ENCODE measurements at regions not wholly inside any gene's neighbourhood (a gene's known extent, or its start where the extent isn't known, plus 50 kb on each side); places are given as distances from the start of the nearest gene placed in this dataset.

- H3K27me3 ChIP-seq (ENCODE audit: insufficient read depth, low read length, poor library complexity, severe bottlenecking), result no peaks in the 10 kb centered on the region
- Mint-ChIP-seq H3K4me3 (no peak overlapping the region), H3K36me3 (no peaks in the 10 kb centered on the region), H3K4me1 (peaks cover 1 to 8% (median 4%) of the 10 kb centered on the region in 3 donors), H3K27me3 (peaks cover 0 to 7% of the 10 kb centered on the region in 2 donors), H3K27ac (no peak overlapping the region), H3K9me3 (no peaks in the 10 kb centered on the region)
- ChIA-PET CTCF (interaction anchor here (0.8 kb wide), 1 partner anchor 884 kb away, joined by 3 read pairs; no protein-coding TSS in a partner anchor), POLR2A (no interaction called here)
- no peak for DNase-seq
- no peak overlapping the region for H3K27ac ChIP-seq (ENCODE audit: low read depth, low read length)
- H3K9me3 ChIP-seq (ENCODE audit: low read length), result no peaks in the 10 kb centered on the region
- H3K4me3 ChIP-seq (ENCODE audit: low read length), result no peak overlapping the region
- no peaks in the 10 kb centered on the region for H3K4me1 ChIP-seq (ENCODE audit: insufficient read depth, low read length)
- no peaks in the 10 kb centered on the region for H3K36me3 ChIP-seq (ENCODE audit: insufficient read depth, low read length)
Observed at GRCh38 chr4:149983401-149983800, 94.8 kb upstream of the DCLK2 start.

DNA sequence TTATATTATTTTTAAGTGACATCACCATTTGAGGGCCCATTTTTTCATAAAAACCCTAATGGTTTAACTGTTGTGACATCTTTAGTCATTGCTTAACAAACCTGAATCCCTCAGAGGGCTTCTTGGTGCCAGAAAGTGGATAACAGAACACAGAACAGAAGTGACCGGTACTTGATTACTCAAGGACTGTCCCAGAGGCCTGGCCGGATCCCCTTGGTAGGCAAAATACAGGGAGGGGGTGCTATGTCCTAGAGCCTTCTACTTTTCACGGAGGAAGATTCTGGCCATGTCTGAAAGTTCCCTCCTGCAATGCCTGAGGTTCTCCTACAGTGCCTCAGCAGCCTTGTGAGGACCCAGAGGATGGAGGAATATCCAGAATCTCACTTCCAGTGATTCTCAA, 94.3 kb upstream of the DCLK2 start:
- Mint-ChIP-seq H3K9me3 (no peaks in the 10 kb centered on the region), H3K27ac (no peak overlapping the region), H3K36me3 (no peaks in the 10 kb centered on the region), H3K27me3 (peaks cover 0 to 7% of the 10 kb centered on the region in 2 donors), H3K4me3 (no peak overlapping the region), H3K4me1 (peaks cover 1 to 8% (median 4%) of the 10 kb centered on the region in 3 donors)
- no peaks in the 10 kb centered on the region for H3K36me3 ChIP-seq (ENCODE audit: insufficient read depth, low read length)
- no peaks in the 10 kb centered on the region for H3K27me3 ChIP-seq (ENCODE audit: insufficient read depth, low read length, poor library complexity, severe bottlenecking)
- H3K27ac ChIP-seq (ENCODE audit: low read depth, low read length), result no peak overlapping the region
- H3K9me3 ChIP-seq (ENCODE audit: low read length), result no peaks in the 10 kb centered on the region
- H3K4me3 ChIP-seq (ENCODE audit: low read length), result no peak overlapping the region
- CTCF ChIA-PET, result no interaction called here
- POLR2A ChIA-PET, result no interaction called here
- H3K4me1 ChIP-seq (ENCODE audit: insufficient read depth, low read length), result no peaks in the 10 kb centered on the region
- DNase-seq, result no peak

DNA sequence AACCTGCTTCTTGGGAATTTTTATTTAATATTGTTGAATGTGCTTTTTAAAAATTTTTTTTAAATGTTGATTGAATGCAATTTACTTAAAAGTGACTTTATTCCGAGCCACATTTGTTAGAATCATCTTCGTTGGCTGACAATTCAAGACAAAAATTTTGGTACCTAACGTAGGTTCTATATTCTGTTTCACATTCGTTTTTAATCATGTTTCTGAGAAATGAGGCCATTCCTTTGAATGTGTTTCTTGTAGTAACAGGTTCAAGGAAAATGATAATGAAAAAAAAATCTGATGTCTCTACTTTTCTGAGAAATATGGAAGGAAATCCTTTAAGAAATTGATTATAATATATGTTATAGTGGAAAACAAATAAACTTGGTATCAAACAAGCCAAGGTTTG, 92.3 kb upstream of the DCLK2 start:
- H3K9me3 Mint-ChIP-seq, result no peaks in the 10 kb centered on the region
- CTCF ChIA-PET, result no interaction called here

GRCh38 chr4:149986917-149987316, 91.3 kb upstream of the DCLK2 start:
- POLR2A ChIA-PET, result no interaction called here
- no peaks in the 10 kb centered on the region for H3K36me3 Mint-ChIP-seq
- no peaks in the 10 kb centered on the region for H3K9me3 Mint-ChIP-seq
- Histone ChIP-seq H3K4me1 (ENCODE audit: insufficient read depth, low read length) (no peaks in the 10 kb centered on the region), H3K36me3 (ENCODE audit: insufficient read depth, low read length) (no peaks in the 10 kb centered on the region), H3K9me3 (ENCODE audit: low read length) (no peaks in the 10 kb centered on the region), H3K27ac (ENCODE audit: low read depth, low read length) (no peak overlapping the region), H3K27me3 (ENCODE audit: insufficient read depth, low read length, poor library complexity, severe bottlenecking) (no peaks in the 10 kb centered on the region), H3K4me3 (ENCODE audit: low read length) (no peak overlapping the region)
- DNase-seq, result no peak
- no peak overlapping the region for H3K4me3 Mint-ChIP-seq
- CTCF ChIA-PET, result no interaction called here
- H3K27ac Mint-ChIP-seq, result no peak overlapping the region
- peaks cover 0 to 8% (median 4%) of the 10 kb centered on the region in 3 donors for H3K4me1 Mint-ChIP-seq
- H3K27me3 Mint-ChIP-seq, result peaks cover 3 to 5% of the 10 kb centered on the region in 2 donors

More for the DNA sequence above, 92.3 kb upstream of the DCLK2 start:
- POLR2A ChIA-PET, result no interaction called here
- DNase-seq, result no peak
- H3K4me3 ChIP-seq (ENCODE audit: low read length), result no peak overlapping the region
- H3K36me3 ChIP-seq (ENCODE audit: insufficient read depth, low read length), result no peaks in the 10 kb centered on the region
- H3K36me3 Mint-ChIP-seq, result no peaks in the 10 kb centered on the region
- no peaks in the 10 kb centered on the region for H3K9me3 ChIP-seq (ENCODE audit: low read length)
- H3K27me3 Mint-ChIP-seq, result peaks cover 3 to 5% of the 10 kb centered on the region in 2 donors
- H3K27ac Mint-ChIP-seq, result no peak overlapping the region
- no peaks in the 10 kb centered on the region for H3K27me3 ChIP-seq (ENCODE audit: insufficient read depth, low read length, poor library complexity, severe bottlenecking)
- H3K4me3 Mint-ChIP-seq, result no peak overlapping the region
- H3K4me1 Mint-ChIP-seq, result peaks cover 1 to 8% (median 4%) of the 10 kb centered on the region in 3 donors
- no peak overlapping the region for H3K27ac ChIP-seq (ENCODE audit: low read depth, low read length)
- H3K4me1 ChIP-seq (ENCODE audit: insufficient read depth, low read length), result no peaks in the 10 kb centered on the region

DNA sequence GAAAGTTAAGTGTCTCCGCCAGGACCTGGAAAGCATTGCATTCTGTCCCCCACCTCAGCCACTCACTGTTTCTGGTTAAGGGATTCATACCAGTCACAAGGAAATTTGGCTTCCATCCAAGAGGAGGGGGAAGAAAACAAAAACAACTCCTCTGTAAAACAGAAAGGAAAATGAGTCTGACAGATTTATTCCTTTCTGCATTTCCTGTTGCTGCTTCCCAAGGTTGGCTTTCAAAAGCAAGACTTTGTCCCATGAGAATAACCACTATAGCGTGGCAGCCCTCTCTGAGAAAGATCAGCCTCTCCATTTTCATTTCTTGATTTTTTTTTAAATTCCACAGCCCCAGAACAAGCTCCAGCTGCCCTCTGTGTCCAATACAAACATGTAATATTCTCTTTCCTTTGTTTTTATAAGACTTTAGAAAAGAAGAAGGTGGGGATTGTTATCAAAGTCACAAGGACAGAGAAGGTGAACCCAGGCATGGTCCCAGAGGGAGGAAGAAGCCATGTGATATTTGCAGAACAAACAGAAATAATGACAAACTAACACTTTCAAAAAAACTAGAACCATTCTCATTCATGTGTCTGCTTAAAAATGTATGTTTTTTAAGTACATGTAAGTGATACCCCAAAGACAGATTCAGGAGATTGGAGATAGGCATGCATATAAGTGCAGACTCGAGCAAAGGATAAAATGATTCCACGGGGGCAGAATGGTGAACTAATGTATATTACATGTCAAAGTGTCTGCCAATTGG, 90.7 kb upstream of the DCLK2 start:
- peaks cover 0 to 8% (median 4%) of the 10 kb centered on the region in 3 donors for H3K4me1 Mint-ChIP-seq
- DNase-seq, result no peak
- no peaks in the 10 kb centered on the region for H3K27me3 ChIP-seq (ENCODE audit: insufficient read depth, low read length, poor library complexity, severe bottlenecking)
- H3K27me3 Mint-ChIP-seq, result peaks cover 3 to 5% of the 10 kb centered on the region in 2 donors
- H3K4me3 ChIP-seq (ENCODE audit: low read length), result no peak overlapping the region
- H3K9me3 Mint-ChIP-seq, result no peaks in the 10 kb centered on the region
- no peaks in the 10 kb centered on the region for H3K36me3 ChIP-seq (ENCODE audit: insufficient read depth, low read length)
- H3K36me3 Mint-ChIP-seq, result no peaks in the 10 kb centered on the region
- no peak overlapping the region for H3K27ac ChIP-seq (ENCODE audit: low read depth, low read length)
- H3K27ac Mint-ChIP-seq, result no peak overlapping the region
- H3K9me3 ChIP-seq (ENCODE audit: low read length), result no peaks in the 10 kb centered on the region
- POLR2A ChIA-PET, result no interaction called here
- H3K4me1 ChIP-seq (ENCODE audit: insufficient read depth, low read length), result no peaks in the 10 kb centered on the region
- CTCF ChIA-PET, result no interaction called here
- H3K4me3 Mint-ChIP-seq, result no peak overlapping the region

GRCh38 chr4:149988087-149988410, 90.2 kb upstream of the DCLK2 start:
- Mint-ChIP-seq H3K4me1 (peaks cover 0 to 8% (median 4%) of the 10 kb centered on the region in 3 donors), H3K27ac (no peak overlapping the region), H3K27me3 (peaks cover 3 to 5% of the 10 kb centered on the region in 2 donors), H3K4me3 (no peak overlapping the region), H3K9me3 (no peaks in the 10 kb centered on the region), H3K36me3 (no peaks in the 10 kb centered on the region)
- H3K36me3 ChIP-seq (ENCODE audit: insufficient read depth, low read length), result no peaks in the 10 kb centered on the region
- H3K27me3 ChIP-seq (ENCODE audit: insufficient read depth, low read length, poor library complexity, severe bottlenecking), result no peaks in the 10 kb centered on the region
- H3K27ac ChIP-seq (ENCODE audit: low read depth, low read length), result no peak overlapping the region
- no peak for DNase-seq
- no peaks in the 10 kb centered on the region for H3K9me3 ChIP-seq (ENCODE audit: low read length)
- ChIA-PET POLR2A (no interaction called here), CTCF (no interaction called here)
- H3K4me1 ChIP-seq (ENCODE audit: insufficient read depth, low read length), result no peaks in the 10 kb centered on the region
- no peak overlapping the region for H3K4me3 ChIP-seq (ENCODE audit: low read length)

DNA sequence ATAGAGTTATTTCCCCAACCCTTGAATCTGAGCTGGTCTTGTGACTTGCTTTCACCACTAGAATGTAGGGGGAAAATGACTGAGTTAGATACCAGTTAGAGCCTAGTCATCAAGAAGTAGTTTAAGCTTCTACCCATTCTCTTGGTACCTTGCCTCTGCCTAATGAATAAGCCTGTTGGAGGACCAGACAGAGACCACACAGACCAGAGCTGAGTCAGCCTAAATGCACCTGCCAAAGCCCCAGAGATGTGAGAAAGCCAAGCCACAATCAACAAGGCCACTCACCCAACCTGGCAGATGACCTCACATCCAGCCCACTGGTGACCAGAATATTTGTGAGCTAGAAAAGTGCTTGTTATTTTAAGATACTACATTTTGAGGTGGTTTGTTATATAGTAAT, 85.2 kb upstream of the DCLK2 start:
- no peaks in the 10 kb centered on the region for H3K9me3 Mint-ChIP-seq
- peaks cover 3% of the 10 kb centered on the region in 2 donors for H3K27me3 Mint-ChIP-seq
- ChIA-PET CTCF (no interaction called here), POLR2A (no interaction called here)
- no peak overlapping the region for H3K4me3 Mint-ChIP-seq
- H3K27ac Mint-ChIP-seq, result no peak overlapping the region
- no peaks in the 10 kb centered on the region for H3K27me3 ChIP-seq (ENCODE audit: insufficient read depth, low read length, poor library complexity, severe bottlenecking)
- H3K36me3 Mint-ChIP-seq, result no peaks in the 10 kb centered on the region
- H3K27ac ChIP-seq (ENCODE audit: low read depth, low read length), result no peak overlapping the region
- no peak overlapping the region for H3K4me3 ChIP-seq (ENCODE audit: low read length)
- H3K4me1 Mint-ChIP-seq, result no peaks in the 10 kb centered on the region
- no peaks in the 10 kb centered on the region for H3K9me3 ChIP-seq (ENCODE audit: low read length)
- H3K36me3 ChIP-seq (ENCODE audit: insufficient read depth, low read length), result no peaks in the 10 kb centered on the region
- H3K4me1 ChIP-seq (ENCODE audit: insufficient read depth, low read length), result no peaks in the 10 kb centered on the region
- no peak for DNase-seq

DNA sequence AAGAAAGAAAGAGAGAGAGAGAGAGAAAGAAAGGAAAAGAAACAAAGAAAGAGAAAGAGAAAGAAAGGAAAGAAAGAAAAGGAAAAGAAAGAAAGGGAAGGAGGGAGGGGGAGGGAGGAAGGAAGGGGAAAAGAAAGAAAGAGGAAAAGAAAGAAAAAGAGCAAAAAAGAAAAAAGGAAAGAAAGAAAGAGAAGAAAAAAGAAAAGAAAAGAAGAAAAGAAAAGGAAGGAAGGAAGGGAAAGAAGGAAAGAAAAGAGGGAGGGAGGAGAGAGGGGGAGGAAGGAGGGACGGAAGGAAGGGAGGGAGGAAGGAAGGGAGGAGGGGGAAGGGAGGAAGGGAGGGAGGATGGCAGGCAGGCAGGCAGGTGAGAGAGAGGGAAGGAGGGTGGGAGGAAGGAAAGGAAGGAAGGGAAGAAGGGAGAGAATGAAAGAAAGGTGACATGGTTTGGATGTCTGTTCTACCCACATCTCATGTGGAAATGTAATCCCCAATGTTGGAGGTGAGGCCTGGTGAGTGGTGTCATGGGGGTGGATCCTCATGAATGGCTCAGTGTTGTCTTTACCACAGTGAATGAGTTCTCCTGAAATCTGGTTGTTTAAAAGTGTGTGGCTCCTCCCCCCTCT, 83.0 kb upstream of the DCLK2 start:
- H3K27ac ChIP-seq (ENCODE audit: low read depth, low read length), result no peak overlapping the region
- Mint-ChIP-seq H3K27ac (no peak overlapping the region), H3K4me1 (no peaks in the 10 kb centered on the region), H3K9me3 (no peaks in the 10 kb centered on the region), H3K4me3 (no peak overlapping the region), H3K27me3 (peaks cover 3 to 7% of the 10 kb centered on the region in 2 donors), H3K36me3 (no peaks in the 10 kb centered on the region)
- no peak overlapping the region for H3K4me3 ChIP-seq (ENCODE audit: low read length)
- no peaks in the 10 kb centered on the region for H3K9me3 ChIP-seq (ENCODE audit: low read length)
- DNase-seq, result no peak
- H3K27me3 ChIP-seq (ENCODE audit: insufficient read depth, low read length, poor library complexity, severe bottlenecking), result no peaks in the 10 kb centered on the region
- no peaks in the 10 kb centered on the region for H3K4me1 ChIP-seq (ENCODE audit: insufficient read depth, low read length)
- ChIA-PET POLR2A (no interaction called here), CTCF (no interaction called here)
- no peaks in the 10 kb centered on the region for H3K36me3 ChIP-seq (ENCODE audit: insufficient read depth, low read length)
